GM18873 (cell line): ENCODE measurements at regions not wholly inside any gene's neighbourhood (a gene's known extent, or its start where the extent isn't known, plus 50 kb on each side); places are given as distances from the start of the nearest gene placed in this dataset.
"Not testable (repeated sequence)": the region's sequence is repeated elsewhere in the genome, so short reads cannot be mapped to it uniquely, and the experiment has no call there.

Experiments
- ATAC-seq: cut with Tn5 transposase; IDR thresholded peaks from one replicate; pipeline ENCODE4 v1.9.1; 2021; ENCODE audit warnings: mild to moderate bottlenecking, moderate library complexity, moderate number of reproducible peaks; ENCODE audit not compliant: unreplicated experiment, low FRiP score

DNA sequence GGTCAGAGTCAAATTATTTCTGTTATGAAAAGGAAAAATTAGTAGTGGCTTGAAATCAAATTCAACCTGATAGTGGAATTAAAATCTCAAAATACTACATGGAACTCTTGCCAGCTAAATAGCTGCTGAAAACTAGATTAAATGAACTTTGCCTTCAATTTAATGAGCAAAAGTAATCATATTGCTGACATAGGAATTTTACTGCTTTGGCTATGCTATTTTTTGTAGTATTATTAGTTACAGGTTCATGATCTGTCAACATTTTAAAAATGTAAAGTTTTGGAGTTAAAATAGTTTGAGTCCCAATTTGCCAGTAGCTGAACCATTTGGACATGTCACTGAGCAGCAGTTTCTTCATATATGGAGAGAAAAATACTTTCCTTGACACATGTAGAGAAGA, 81.4 kb downstream of the RERGL start:
- no peak for ATAC-seq

DNA sequence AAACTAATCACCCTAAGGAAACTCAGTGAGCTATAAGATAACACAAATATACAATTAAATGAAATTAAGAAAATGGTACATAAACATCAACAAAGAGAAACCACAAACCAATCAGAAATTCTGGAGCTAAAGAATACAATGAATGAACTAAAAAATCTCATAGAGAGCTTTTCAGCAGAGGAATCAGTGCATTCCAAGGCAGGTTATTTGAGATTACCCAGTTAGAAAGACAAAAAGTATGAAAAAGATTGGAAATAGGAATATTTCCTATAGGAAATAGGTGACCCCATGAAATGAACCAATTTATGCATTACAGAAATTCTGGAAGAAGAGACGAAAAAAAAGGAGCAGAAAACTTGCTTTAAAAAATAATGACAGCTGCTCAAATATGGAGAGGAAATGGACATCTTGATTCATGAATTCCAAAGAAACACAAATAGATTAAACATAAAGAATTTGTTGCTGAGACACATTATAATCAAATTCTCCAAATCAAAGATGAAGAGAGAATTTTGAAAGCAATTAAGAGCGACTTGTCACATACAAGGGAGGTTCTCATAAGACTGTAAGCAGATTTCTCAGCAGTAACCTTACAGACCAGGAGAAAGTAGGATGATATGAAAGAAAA, 90.7 kb downstream of the RERGL start:
- ATAC-seq, result no peak

DNA sequence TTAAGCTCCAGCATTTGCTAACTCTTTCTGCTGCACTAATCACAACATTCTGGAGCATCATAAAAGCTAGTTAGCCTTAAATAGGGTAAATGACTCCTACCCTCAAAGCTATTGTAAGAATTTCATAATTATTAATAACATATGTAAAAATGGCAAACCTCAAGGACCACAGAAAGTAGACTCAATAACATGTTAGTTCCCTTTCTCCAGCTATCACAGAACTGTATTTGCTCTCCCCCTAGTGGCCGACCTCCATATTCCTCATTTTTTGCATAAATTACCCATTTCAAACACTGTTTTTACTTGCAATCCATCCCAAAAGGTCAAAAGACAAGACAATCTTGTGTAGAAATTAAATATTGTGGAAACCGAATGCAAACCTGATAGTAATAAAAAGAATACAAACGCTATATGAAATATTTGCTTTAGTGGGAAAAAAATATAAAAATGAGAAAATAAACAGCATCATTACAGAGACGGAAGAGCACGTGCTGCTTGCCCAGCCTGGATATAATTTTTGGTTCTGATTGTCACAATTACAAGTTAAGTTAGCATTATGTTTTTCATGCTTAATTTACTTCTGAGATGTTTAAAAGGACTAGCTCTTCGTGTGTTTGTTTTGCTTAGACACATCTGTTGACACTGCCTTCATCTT, 97.9 kb downstream of the RERGL start:
- peak; percentile 85 for ATAC-seq

DNA sequence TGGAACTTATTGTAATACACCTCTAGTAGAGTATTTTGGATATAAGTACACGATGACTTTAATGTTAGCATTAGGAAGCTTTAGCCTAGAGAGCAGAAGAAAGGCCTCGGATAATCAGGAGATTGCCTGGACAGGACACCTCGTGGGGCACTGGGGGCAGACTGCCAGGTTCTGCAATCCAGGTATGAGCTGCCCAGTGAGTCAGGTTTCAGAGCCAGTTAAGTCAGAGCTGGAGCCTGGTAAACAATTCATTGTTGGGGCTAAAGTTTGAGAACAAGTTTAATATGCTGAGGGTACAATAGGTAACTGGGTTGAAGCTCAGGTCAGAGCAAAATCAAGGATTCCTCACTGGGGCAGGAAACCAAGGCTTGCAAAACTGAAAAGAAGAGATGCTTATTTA, 107.4 kb downstream of the RERGL start:
- ATAC-seq, result no peak

DNA sequence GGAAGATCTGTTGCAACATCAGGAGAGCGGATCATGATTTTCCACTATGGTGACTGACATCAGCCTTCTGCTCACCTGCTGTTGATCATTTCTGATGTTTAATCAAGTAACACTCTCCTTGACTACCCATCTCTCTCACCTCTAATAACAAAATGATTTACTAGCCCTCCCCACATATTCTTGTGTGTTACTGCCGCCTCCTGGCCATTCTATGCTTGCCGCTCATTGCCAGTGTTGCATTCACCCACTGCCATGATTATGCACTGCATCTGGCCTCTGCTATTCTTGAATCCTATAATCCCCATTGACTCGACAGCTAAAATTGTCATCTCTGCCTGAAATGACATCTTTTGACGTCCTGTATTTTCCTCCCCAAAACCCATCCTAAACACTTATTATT, 113.8 kb downstream of the RERGL start:
- no peak for ATAC-seq

DNA sequence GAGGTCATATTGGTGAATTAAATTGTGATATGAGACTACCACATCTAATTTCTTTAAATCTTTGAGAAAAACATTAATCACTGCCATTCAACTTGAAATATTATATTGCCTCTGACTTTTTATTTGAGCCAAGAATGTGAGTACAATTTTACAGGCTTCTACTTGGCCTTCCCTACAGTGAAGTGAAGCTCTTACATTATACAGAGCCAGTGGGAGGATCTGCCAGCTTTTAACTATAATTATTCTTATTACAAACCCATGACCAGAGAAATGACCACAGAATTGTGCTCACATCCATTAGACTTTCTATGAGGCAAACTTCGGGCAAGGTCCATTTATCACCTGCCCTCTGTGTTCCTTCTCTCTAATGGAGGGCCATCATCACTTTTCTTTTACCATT, 114.2 kb downstream of the RERGL start:
- ATAC-seq, result no peak

DNA sequence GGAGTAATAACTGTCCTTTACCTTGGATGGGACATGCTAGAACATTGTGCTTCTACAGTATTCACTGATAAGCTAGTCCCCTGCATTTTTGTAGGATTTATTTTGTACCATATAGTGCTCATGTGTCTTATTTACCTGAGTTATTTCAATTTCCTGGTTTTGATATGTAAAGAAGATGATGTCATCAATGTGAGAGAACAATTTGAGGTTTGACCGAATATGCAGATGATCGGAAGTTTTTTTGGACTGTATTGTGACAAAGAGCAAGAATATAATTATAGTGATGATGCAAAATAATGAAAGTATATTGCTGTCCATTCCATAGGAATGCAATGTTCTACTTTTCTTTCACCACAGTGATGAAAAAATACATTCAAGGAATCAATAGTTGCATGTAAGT, 114.8 kb downstream of the RERGL start:
- no peak for ATAC-seq

DNA sequence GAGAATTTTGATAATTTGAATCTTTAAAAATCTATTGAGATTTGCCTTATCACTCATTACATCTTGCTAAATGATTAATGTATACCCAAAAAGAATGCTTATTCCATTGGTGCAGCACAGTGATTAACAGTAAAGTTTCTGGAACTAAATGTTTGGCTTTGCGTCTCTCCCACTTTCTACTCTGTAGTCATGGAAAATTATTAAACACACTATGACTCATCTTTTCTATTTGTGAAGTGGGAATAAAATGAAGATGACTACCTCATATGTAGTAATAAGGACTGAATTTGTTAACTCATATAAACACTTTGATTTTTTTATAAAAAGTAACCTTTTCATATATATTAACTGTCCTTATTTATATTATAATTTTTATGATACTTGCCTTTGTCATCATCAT, 118.1 kb downstream of the RERGL start:
- no peak for ATAC-seq

DNA sequence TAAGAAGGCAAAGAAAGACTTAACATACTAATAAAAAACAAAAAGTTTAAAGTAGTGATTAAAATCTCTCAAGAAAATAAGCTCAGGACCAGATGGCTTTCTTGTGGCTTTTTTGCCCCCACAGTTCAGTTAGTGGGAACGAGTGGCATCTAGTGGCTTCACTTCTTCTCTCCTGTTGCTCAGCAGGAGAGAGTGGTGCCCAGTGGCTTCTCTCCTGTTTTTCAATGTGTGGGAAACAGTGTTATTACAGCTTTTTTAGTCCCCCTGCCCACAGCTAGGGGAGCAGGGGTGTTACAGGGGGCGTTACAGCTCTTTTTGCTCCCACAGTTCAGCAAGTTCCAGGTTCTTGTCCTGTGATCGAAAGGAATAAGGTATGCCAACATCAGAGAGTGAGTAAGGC, 135.2 kb downstream of the RERGL start:
- no peak for ATAC-seq

DNA sequence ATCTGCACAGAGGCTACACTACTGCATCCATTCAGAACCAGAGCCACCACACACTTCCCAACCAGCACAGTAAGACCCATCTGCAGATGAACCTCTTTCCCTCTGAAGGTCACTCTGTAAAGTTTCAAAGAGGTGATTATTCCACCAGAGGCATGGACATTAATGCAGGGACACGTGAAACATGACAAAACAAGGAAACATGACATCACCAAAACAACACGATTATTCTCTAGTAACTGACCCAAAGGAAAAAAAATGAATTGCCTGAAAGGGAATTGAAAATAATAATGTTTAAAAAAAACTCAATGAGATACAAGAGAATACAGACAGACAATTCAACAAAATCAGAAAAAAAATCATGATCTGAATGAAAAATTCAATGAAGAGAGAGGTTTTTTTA, 139.1 kb downstream of the RERGL start:
- no peak for ATAC-seq

DNA sequence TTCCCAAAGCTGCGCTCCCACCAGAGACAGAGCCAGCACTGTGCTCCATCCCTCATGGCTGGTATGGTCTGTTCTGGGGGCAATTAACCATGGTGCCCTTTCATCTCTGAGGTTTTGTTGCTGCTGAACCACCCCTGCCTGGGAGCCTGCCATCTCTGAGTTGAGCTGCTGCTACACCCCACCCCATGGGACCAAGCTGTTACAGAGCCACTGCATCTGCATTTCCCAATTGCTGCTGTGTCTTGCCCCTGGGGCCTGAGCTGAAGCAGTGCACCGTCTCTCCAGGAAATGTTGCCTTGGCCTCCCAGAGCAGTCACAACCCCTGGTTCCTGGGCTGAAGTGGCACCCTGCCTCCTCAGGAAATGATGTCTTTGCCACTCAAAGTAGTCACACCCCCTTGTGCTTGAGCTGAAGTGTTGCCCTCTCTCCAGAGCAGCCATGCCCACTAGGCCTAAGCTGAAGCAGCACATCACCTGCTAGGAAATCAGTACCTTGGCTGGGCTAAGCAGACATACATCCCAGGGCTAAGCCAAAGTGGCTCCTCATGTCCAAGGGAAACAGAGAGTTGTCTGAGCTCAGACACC, 140.3 kb downstream of the RERGL start:
- ATAC-seq, result no peak

DNA sequence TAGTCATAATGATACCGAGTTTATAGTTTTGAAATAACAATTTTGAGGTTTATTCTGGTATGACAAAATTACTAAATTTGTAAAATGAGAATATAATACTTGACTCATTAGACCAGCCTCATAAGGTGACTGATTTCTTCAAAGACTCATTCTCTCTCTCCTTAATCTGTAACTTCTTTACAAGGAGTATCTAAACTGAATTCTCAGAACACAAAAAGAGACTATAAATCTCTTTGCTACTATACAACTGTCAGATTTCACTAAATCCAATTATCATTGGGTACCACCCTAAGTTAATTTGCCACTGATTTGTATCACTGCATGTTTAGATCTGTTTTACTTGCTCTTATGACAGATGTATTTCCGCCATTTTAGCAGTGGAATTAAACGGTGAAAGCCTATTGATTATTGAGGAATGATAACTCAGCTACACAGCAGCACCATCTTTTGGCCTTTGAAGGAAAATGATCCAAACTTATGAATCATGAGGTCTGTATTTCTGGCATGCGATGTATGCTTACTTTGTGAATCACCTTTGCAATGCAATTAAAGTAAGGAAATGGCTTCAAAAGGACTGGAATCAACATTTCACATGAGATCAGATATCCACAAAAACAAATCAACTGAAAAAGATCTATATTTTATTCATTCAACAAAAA, 161.2 kb downstream of the RERGL start:
- ATAC-seq, result no peak

DNA sequence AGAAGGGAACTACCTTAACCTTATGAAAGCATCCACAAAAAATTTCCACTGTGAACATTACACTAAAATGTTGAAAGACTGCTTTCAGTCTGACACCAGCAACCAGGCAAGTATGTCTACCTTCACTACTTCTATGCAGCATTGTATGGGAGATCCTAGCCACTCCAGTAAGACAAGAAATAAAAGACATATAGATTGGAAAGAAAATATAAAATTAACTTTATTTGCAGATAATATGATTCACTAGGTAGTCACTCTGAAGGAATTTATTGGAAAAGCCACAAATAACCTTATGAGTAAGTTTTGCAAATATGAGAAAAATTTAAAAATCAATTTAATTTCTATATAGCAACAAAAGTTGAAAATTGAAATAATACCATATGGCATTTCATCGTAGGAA, 172.0 kb downstream of the RERGL start:
- no peak for ATAC-seq

DNA sequence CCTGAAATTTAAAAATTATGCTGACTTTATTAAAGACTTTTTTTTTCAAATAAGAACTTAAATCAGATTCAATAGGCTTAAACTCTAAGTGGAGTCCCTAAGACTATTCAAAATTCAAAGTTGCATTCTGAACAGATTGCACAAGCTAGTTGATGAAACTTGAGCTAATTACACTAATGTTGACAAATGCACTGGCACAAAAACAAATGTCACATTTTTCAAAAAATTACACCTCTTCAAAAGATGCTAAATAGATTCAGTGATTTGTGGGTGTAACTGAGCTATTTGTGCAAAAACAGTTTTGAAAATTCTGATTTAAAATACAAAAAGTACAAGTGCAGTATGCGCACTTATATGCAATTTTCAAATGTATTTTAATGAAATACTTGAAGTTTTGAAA, 205.4 kb downstream of the RERGL start:
- no peak for ATAC-seq

DNA sequence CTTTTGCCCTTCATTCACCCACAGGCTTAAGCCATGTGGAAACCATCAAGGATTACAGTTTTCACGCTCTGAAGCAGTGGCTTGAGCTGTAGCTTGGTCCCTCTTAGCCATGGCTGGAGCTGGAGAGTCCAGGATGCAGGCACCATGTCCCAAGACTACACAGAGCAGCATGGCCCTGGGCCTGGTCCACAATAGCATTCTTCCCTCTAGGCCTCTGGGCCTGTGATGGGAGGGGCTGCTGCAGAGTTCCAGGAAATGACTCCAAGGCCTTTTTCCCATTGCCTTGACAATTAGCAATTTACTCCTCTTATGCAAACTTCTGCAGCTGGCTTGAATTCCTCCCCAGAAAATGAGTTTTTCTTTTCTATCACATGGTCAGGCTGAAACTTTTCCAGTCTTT, 211.3 kb downstream of the RERGL start:
- no peak for ATAC-seq

DNA sequence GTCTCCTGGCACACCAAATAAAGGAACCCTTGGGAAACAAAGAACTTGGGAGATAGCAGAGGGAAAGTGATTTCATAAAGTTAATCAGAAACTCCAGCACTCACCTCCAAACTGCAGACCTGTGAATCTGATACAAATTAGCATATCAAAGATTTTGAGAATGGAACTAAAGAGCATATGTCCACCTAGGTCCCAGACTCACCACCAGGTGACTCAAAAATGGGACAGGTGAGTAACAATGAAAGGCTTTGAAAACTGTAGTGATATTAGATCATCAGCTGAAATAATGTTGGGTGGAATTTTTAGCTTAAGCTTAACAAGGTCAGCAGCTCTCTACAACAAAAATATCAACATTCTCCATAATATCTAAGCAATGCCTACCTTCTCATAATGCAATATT, 214.8 kb downstream of the RERGL start:
- no peak for ATAC-seq

DNA sequence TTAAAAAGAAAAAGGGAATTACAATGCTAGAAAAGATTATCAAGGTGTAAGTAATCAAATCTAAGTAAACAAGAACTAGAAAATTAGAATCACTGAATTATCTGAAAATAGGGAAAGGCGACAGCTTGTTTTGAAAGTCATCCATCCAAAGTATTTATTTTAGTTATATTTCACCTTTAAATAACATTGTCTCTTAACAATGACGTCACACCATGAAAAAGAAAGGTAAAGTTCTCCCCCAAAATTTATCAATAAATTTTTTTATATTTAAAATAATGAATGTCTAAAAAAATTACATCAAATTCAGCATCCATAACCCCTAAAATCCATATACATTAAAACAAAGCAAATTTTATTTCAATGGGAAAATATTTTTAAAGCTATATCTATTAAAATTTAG, 223.2 kb downstream of the RERGL start:
- no peak for ATAC-seq

DNA sequence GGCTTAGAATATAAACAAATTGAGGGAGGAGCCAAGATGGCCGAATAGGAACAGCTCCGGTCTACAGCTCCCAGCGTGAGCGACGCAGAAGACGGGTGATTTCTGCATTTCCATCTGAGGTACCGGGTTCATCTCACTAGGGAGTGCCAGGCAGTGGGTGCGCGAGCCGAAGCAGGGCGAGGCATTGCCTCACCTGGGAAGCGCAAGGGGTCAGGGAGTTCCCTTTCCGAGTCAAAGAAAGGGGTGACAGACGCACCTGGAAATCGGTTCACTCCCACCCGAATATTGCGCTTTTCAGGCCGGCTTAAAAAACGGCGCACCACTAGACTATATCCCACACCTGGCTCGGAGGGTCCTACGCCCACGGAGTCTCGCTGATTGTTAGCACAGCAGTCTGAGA, 234.4 kb downstream of the RERGL start:
- not testable (repeated sequence) for ATAC-seq

DNA sequence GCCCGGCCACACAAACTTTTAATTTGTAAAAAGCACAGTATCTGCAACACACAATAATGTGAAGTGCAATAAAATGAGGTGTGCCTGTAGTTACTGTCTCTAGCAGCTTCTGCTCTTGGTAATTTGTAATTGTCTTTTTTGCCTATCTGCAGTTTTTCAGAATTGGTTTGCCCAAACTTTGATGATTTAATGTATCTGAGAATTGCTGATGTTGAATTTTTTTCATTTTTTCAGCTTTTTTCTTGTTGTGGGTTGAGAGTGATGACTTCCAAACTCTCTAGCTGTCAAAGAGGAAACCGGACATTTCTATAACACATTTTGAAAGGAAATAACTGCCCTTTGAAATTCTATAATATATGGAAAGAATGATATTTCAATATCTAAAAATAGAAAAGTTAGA, 236.9 kb downstream of the RERGL start:
- ATAC-seq, result no peak

DNA sequence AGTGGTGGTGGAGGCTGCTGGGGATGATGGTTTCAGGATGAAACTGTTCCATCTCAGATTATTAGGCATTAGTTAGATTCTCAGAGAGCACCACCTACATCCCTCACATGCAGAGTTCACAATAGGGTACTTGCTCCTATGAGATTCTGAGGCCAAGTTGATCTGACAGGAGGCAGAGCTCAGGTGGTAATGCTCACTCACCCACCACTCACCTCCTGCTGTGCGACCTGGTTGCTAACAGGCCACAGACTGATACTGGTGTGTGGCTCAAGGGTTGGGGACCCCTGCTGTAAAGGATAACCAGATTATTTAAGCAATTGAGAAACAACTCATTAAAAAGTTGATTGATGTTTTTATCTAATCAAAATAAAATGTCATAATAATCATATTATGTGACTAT, 248.5 kb downstream of the RERGL start:
- no peak for ATAC-seq

DNA sequence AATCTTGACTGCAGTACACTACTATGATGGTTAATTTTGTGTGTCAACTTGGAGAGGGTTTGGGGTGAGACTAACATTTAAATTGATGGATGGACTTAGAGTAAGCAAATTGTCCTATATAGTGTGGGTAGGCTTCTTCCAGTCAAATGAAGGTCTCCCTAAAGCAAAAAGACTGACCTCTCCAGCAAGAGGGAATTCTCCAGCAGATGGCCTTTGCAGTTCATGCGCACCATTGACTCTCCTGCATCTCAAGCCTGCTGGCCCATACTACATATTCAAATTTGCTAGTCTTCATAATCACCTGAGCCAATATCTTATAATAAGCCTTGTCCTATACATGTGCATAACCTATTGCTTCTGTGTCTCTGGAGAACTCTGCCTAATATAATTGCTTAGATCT, 260.2 kb downstream of the RERGL start:
- no peak for ATAC-seq

DNA sequence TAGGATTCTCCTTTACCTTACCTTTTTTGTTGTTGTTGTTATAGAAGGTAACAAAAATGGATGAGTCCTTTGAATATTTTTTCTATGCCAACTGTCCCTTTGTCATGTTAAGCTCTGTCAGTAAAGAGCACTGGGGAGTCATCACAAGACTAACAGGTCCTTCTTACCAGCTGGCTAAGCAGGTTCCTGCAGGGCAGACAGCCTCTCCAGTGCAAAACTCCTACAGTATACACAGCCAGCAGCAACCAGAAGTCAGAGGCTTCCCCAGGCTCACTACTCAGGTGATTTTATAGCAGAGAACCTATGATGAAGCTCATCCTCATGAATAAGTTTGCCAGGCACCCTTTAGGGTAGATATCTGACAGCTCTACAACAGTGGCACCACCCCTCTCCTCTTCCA, 271.1 kb downstream of the RERGL start:
- ATAC-seq, result no peak
